T-helper 2 cell (primary cell): ENCODE measurements at regions not wholly inside any gene's neighbourhood (a gene's known extent, or its start where the extent isn't known, plus 50 kb on each side); places are given as distances from the start of the nearest gene placed in this dataset.

Source experiments
- DNase-seq, 5 experiments: peaks; one replicate each; pipeline versions ENCODE4 v3.0.0 to v3.0.0-alpha.2; 2012 to 2022

DNA sequence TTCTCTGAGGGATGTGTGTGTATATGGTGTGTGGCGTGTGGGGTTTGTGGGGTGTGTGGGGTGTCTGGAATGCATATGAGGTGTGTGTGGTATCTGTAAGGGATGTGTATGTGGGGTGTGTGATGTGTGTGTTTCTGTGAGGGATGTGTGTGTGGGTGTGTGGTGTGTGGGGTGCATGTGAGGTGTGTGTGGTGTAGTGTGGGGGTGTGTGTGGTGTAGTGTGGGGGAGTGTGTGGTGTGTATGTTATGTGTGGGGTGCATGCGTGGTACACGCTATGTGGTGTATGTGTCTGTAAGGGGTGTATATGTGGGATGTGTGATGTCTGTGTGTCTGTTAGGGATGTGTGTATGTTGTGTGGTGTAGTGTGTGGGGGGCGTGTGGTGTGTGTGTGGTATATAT lies 300.0 kb downstream of the FGF9 start:
- no peak for DNase-seq

DNA sequence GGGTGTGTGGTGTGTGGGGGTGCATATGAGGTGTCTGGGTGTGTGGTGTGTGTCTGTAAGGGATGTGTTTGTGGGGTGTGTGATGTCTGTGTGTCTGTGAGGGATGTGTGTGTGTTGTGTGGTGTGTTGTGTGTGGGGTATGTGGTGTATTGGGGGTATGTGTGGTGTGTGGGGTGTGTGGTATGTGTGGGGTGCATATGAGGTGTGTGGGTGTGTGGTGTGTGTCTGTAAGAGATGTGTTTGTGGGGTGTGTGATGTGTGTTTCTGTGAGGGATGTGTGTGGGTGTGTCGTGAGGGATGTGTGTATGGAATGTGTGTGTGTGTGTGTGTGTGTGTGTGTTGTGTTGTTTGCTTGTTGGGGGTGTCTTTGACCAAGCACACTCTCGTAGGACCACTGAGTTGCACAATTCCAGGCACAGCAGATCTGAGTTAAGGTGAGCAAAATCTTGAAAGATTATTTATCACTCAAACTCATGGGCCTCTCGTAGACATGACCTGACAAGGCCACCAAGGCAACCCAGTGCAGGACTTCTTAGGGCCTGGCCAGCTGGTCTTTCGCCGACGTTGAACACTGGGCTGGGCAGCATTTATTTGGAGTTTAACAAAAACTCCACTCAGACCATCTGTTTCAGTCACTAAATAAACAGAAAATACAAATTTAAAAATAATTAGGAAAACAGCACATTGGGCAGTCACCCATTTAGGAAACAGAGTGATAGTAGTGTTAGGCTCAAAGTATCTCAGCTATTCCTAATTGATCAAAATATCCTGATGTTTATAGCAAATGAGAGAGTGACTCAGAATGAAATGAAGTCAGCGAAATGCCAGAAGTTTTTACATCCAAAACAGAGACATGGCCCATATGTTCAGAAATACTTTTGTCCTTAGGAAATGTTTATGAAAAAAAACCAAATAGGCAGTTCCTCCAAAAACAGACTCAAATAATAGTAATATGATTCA lies 301.1 kb downstream of the FGF9 start:
- no peak for DNase-seq

GRCh38 chr13:21973437-21974125 lies 302.7 kb downstream of the FGF9 start:
- no peak for DNase-seq

GRCh38 chr13:21974741-21975140 lies 303.9 kb downstream of the FGF9 start:
- no peak for DNase-seq

DNA sequence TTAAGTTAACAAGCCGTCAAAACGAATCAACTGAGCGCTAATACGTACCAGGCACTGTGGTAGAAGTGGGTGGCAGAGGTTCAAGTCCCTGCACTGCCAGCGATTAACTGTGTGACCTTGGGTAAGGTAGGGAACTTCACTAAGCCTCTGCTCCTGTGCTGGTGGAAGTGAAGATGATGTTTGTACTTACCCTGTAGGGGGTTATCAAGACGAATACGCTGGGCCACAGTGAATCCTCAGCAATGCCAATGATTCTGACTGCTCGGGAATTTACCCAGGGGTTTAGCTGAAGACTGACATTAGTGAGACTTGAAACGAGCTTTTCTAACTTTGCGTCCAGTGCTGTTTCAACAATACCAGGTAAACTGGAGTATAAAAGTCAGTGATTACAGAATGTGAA lies 305.3 kb downstream of the FGF9 start:
- no peak for DNase-seq

- no peak for DNase-seq
These were observed 308.4 kb downstream of the FGF9 start for GRCh38 chr13:21979161-21979806.

GRCh38 chr13:21980049-21980448 lies 309.2 kb downstream of the FGF9 start:
- DNase-seq = no peak

- DNase-seq = no peak
These were observed 313.3 kb downstream of the FGF9 start for GRCh38 chr13:21984156-21984555.

DNA sequence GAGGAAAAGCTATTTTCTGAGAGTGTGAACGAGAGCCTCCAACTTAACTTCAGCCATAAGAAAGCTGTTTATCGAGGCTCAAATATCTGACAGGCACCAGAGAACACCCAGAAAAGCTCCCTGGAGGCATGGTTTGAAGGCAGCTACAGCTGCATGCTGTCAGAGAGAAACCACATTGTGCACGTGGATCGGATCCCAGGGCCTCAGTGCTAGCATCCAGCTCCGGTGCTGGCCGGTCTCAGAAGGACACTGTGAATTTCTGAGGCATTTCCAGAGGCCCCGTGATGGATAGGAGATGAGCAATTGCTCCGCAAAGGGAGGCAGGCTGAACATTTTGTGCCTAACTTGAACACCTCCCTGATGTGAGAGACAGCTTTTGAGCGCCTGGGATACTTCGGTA lies 315.7 kb downstream of the FGF9 start:
- DNase-seq = no peak

DNA sequence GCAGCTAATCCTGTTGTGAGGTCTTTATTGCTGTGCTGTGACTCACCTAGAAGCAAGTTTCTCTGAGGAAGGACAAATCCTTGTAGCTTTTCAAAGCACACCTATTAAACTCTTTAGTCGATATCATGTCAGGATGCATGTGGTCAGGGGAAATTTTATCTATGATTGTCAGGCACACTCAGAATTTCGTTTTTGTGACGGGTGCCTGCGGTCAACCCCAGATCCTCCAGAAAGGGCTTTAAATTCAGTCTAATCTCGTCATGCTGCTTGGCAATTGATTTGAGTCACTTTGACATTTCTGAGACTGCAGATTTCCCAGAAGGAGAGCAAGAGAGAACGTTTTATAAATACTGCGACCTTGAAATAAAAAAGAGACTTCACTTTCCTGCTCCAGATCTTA lies 316.9 kb downstream of the FGF9 start:
- peak in 1 of 5 experiments; percentile 60 for DNase-seq

DNA sequence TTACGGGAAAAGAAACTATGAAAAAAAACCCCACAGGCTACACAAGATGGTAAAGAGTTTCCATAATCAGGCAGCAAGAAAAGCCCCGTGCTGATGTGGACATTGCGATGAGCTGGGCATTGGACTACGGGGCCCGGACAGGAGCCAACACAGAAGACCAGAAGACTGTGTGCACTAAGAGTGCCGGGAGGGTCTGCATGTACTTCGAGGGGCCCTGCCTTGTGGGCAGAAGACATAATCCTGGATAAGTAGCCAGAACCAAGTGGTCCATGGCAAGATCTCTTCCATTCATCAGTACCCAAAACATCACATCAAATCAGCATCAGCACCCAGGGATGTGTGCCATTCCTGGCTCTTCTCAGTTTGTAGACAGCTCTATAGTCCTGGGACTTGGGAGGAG lies 317.8 kb downstream of the FGF9 start:
- no peak for DNase-seq

DNA sequence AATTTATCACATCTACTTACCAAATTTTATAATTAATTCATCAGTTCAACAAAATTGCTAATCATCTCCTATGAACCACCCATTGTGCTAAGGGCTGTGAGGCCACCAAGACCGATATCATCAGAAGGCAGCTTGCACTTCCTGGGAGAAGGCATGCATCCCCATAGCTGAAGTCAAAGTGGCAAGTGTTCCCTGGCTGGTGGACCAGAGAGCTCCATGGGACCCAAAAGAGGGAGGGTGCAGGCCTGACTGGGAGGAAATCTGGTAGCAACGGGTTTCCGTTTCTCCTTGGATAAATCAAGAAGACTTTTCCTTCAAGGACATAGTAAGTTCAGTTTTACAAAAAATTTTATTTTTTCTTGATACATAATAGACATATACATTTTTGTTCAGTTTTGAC lies 325.2 kb downstream of the FGF9 start:
- DNase-seq = no peak

- no peak for DNase-seq
These were observed 326.9 kb downstream of the FGF9 start for GRCh38 chr13:21997726-21998125.

GRCh38 chr13:21998279-21998990 lies 327.6 kb downstream of the FGF9 start:
- no peak for DNase-seq

GRCh38 chr13:21999666-22000065 lies 328.8 kb downstream of the FGF9 start:
- DNase-seq = no peak

DNA sequence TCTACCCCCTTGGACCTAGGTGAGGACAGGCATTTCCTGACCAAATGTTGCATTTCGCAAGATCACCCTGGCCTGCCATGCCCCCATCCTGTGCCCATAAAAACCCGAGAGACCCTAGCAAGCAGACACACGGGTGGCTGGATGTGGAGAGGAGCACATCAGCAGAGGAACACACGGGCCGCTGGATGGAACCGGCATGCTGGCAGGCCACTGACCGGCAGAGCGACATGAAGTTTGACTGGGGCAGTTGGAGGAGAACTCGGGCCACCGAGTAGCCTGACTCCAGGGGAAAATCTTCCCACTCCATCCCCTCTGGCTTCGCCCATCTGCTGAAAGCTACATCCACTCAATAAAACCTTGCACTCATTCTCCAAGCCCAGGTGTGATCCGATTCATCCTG lies 329.3 kb downstream of the FGF9 start:
- no peak for DNase-seq

- DNase-seq = no peak
These were observed 330.5 kb downstream of the FGF9 start for GRCh38 chr13:22001336-22001735.

- no peak for DNase-seq
These were observed 332.0 kb downstream of the FGF9 start for GRCh38 chr13:22002893-22003292.

GRCh38 chr13:22009500-22009899 lies 338.6 kb downstream of the FGF9 start:
- DNase-seq = no peak

DNA sequence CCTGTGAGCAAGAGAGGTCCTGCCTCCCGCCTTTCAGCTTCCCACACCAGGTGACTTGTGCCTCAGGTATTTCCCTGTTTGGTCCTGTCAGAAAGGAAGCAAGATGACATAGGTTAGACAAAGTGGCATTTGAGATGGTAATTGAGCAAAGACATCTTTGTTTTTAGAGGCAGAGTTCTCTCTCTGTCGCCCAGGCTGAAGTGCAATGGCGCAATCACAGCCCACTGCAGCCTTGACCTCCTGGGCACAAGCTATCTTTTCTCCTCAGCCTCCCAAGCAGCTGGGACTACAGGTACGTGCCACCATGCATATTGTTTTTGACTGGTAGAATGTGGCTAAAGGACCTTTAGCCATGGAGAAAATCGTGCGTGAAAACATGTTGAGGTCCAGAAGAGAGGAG lies 339.1 kb downstream of the FGF9 start:
- DNase-seq = no peak

GRCh38 chr13:22012686-22013085 lies 341.8 kb downstream of the FGF9 start:
- no peak for DNase-seq

GRCh38 chr13:22014469-22014868 lies 343.6 kb downstream of the FGF9 start:
- DNase-seq = no peak

DNA sequence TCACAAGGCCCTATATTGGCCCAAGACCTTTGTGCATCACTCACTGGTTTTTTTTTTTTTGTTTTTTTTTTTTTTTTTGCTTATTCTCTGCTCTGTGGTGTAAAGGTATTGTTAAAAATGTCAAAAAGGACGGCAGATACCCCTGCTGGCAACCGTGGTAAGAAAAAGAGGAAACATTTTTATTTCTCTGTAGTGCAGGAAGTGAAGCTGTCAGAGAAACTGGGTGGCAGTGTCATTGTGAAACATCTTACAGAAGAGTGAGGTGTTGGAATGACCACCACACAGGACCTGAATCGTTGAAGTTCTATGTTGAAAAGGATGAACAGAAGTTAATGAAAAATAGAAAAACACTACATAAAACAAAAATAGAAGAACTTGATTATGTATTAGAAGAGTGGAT lies 346.4 kb downstream of the FGF9 start:
- peak in 1 of 5 experiments; percentile 66 for DNase-seq
